SJCRH30 (cell line): ENCODE measurements at regions not wholly inside any gene's neighbourhood (a gene's known extent, or its start where the extent isn't known, plus 50 kb on each side); places are given as distances from the start of the nearest gene placed in this dataset.

Source experiments
- DNase-seq, 2 experiments: peaks; one replicate each; pipeline ENCODE4 v3.0.0-alpha.2; 2015 to 2020
- H3K27ac ChIP-seq: fragments of 250-450 bp; sonication (Bioruptor Pico); 2 replicates; pipeline ENCODE4 v1.5.1; 2020; ENCODE audit warnings: mild to moderate bottlenecking, moderate library complexity
- H3K27me3 ChIP-seq: fragments of 250-450 bp; sonication (Bioruptor Pico); 2 replicates; pipeline ENCODE4 v1.5.1; 2020; ENCODE audit warnings: mild to moderate bottlenecking, moderate library complexity
- H3K36me3 ChIP-seq: fragments of 250-450 bp; sonication (Bioruptor Pico); 2 replicates; pipeline ENCODE4 v1.5.1; 2020; ENCODE audit warnings: mild to moderate bottlenecking, moderate library complexity
- H3K4me1 ChIP-seq: fragments of 250-450 bp; sonication (Bioruptor Pico); 2 replicates; pipeline ENCODE4 v1.5.1; 2020; ENCODE audit warnings: mild to moderate bottlenecking, moderate library complexity
- H3K4me3 ChIP-seq: fragments of 250-450 bp; sonication (Bioruptor Pico); 2 replicates; pipeline ENCODE4 v1.5.1; 2020; ENCODE audit warnings: mild to moderate bottlenecking, moderate library complexity
- H3K9me3 ChIP-seq: fragments of 250-450 bp; sonication (Bioruptor Pico); replicated peaks from 2 replicates; pipeline ENCODE4 v1.5.1; 2020; ENCODE audit warnings: mild to moderate bottlenecking, moderate library complexity

DNA sequence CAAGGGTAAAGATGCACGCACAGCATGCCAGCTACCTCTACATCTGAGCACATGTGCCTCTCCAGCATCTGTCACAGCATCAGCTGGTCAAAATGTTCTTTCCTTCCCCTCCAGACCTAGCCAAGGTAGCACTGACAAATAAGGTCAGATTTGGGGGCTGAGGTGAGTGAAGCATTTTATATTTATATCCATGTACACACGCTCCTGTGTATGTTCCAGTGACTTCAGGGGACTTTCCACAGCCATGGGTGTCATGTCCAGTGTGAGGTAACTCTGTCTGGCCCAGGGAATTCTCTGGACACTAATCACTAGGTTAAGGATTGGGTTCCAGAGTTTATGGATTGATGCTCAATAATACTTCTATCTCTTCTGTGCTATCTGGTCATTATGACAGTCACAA, 165.2 kb upstream of the TP63 start:
- Histone ChIP-seq H3K27me3 (no peaks in the 10 kb centered on the region), H3K27ac (no peak overlapping the region), H3K4me1 (no peaks in the 10 kb centered on the region), H3K9me3 (no peaks in the 10 kb centered on the region), H3K4me3 (no peak overlapping the region), H3K36me3 (no peaks in the 10 kb centered on the region)
- DNase-seq: no peak

- no peaks in the 10 kb centered on the region for H3K36me3 ChIP-seq
- H3K9me3 ChIP-seq: no peaks in the 10 kb centered on the region
- DNase-seq: no peak
- H3K4me3 ChIP-seq: no peak overlapping the region
- no peaks in the 10 kb centered on the region for H3K4me1 ChIP-seq
- H3K27ac ChIP-seq: no peak overlapping the region
- no peaks in the 10 kb centered on the region for H3K27me3 ChIP-seq
Observed at GRCh38 chr3:189467451-189467850, 163.7 kb upstream of the TP63 start.

DNA sequence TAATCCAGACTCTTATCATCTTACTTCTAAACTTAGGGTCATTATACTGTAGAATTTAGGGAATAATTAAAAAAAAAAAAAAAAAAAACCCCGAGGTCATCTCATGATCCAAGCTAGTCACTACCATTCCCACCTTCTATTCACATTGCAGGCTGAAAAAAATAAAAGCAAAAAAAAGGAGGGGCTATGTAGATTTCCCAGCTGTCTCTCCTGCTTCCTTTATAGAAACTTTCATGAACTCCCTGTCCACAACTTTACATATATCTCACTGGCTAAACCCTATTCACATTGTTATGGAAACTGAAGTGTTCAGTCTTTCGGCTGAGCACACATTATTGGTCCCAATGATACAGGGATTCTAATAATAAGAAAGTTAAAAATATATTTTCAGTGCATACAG, 156.2 kb upstream of the TP63 start:
- no peak overlapping the region for H3K27ac ChIP-seq
- no peak for DNase-seq
- H3K27me3 ChIP-seq: no peaks in the 10 kb centered on the region
- H3K9me3 ChIP-seq: no peaks in the 10 kb centered on the region
- H3K4me1 ChIP-seq: no peaks in the 10 kb centered on the region
- H3K36me3 ChIP-seq: no peaks in the 10 kb centered on the region
- H3K4me3 ChIP-seq: no peak overlapping the region

DNA sequence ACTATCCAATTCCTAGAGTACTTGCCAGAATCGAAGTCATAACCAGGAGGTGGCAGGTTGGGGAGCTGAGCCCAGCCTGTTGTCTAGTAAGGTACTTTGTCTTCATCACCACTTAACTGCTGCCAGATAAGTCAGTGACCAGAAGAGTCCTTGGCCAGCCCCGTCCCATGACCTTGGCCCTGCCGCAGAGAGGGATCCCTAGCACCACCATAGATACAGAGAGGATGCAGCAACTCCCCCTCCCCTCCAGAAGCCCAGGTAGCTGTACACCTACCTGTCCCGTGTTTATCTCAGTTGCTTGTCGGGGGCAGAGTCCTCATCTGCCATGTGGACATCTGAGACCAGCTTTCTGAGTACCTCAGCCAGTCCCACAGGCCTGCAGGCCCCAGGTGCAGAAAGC, 153.6 kb upstream of the TP63 start:
- Histone ChIP-seq H3K36me3 (no peaks in the 10 kb centered on the region), H3K9me3 (no peaks in the 10 kb centered on the region)
- no peak for DNase-seq

GRCh38 chr3:189486556-189486955, 144.6 kb upstream of the TP63 start:
- H3K4me1 ChIP-seq: no peaks in the 10 kb centered on the region

More for the DNA sequence above, 153.6 kb upstream of the TP63 start:
- Histone ChIP-seq H3K27ac (no peak overlapping the region), H3K27me3 (no peaks in the 10 kb centered on the region), H3K4me1 (no peaks in the 10 kb centered on the region), H3K4me3 (no peak overlapping the region)

DNA sequence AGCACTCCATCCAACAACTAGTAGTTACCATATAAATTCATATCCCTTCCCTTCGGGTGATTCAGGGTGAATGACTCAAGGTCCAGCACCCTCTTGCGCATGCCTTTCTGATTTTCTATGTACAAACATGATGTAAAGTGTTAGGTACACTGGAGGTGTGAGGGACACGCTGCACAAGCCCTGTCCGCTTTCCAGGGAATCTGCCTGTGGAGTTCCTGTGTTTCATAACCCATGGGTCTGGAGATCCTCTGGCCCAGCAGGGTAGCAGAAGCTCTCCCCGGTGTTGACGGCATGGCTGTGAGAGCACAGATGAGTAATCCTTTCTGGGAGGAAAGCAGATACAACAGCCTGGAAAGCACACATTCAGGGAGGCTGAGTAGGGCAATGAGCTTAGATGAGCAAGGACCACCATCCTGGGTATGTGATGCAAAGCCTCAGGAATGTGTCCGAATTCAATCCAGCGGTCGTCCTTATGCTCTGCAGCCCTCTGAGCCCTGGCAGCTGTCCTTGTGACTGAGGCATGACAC, 142.9 kb upstream of the TP63 start:
- H3K9me3 ChIP-seq: no peaks in the 10 kb centered on the region
- peak; percentile 45 to 47 for DNase-seq
- H3K27ac ChIP-seq: no peak overlapping the region
- no peak overlapping the region for H3K4me3 ChIP-seq
- H3K36me3 ChIP-seq: no peaks in the 10 kb centered on the region
- H3K4me1 ChIP-seq: no peaks in the 10 kb centered on the region
- no peaks in the 10 kb centered on the region for H3K27me3 ChIP-seq

More at GRCh38 chr3:189486556-189486955, 144.6 kb upstream of the TP63 start:
- Histone ChIP-seq H3K27me3 (no peaks in the 10 kb centered on the region), H3K4me3 (no peak overlapping the region), H3K9me3 (no peaks in the 10 kb centered on the region), H3K27ac (no peak overlapping the region), H3K36me3 (no peaks in the 10 kb centered on the region)
- DNase-seq: no peak

GRCh38 chr3:189490337-189490736, 140.9 kb upstream of the TP63 start:
- Histone ChIP-seq H3K9me3 (no peaks in the 10 kb centered on the region), H3K36me3 (no peaks in the 10 kb centered on the region), H3K27ac (no peak overlapping the region), H3K4me1 (no peaks in the 10 kb centered on the region), H3K4me3 (no peak overlapping the region), H3K27me3 (no peaks in the 10 kb centered on the region)
- DNase-seq: no peak

DNA sequence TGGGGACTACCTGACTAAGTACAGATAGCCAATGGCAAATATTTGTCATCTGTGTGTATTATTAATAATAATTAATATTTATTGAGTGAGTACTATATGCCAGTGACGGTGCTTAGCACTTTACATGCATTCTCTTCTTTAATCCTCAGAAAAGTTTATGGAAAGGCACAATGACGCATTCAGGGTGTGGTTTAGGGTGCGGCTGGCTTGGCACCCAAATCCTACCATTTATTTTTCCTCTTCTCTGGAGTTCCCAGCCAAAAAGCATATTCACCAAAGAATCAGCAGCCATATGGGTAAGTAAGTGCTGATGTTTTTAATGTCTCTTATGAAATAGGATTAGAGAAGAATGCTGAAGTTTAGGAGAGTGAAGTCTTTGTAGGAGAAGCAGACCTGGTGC, 140.4 kb upstream of the TP63 start:
- H3K4me3 ChIP-seq: no peak overlapping the region
- H3K27ac ChIP-seq: no peak overlapping the region
- no peaks in the 10 kb centered on the region for H3K27me3 ChIP-seq
- no peaks in the 10 kb centered on the region for H3K36me3 ChIP-seq
- H3K9me3 ChIP-seq: no peaks in the 10 kb centered on the region
- H3K4me1 ChIP-seq: no peaks in the 10 kb centered on the region
- no peak for DNase-seq

- no peaks in the 10 kb centered on the region for H3K9me3 ChIP-seq
- no peak overlapping the region for H3K27ac ChIP-seq
- no peak overlapping the region for H3K4me3 ChIP-seq
- no peaks in the 10 kb centered on the region for H3K36me3 ChIP-seq
- H3K27me3 ChIP-seq: no peaks in the 10 kb centered on the region
- no peaks in the 10 kb centered on the region for H3K4me1 ChIP-seq
- no peak for DNase-seq
Observed at GRCh38 chr3:189491831-189492230, 139.4 kb upstream of the TP63 start.

DNA sequence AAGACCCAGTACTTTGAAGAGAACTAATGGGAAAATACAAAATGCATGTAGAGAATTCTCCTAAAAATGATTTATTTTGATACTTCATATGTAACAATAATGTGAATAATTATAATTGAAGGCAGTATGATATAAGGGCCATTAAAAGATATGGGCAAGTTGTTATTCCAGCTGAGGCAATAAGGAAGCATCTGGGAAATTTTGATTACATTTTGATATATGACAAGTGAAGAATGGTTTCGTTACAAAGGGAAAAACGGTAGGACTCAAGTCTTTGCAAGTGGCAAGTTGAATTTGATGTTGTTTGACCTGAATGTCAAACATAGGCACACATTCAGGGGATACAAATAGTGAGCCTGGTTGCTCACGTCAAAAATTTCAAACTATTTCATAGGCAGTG, 137.9 kb upstream of the TP63 start:
- no peaks in the 10 kb centered on the region for H3K36me3 ChIP-seq
- H3K9me3 ChIP-seq: no peaks in the 10 kb centered on the region
- H3K27ac ChIP-seq: no peak overlapping the region
- no peaks in the 10 kb centered on the region for H3K27me3 ChIP-seq
- no peak for DNase-seq
- no peak overlapping the region for H3K4me3 ChIP-seq
- H3K4me1 ChIP-seq: no peaks in the 10 kb centered on the region

GRCh38 chr3:189494632-189495031, 136.6 kb upstream of the TP63 start:
- H3K4me1 ChIP-seq: no peaks in the 10 kb centered on the region
- DNase-seq: no peak
- no peaks in the 10 kb centered on the region for H3K36me3 ChIP-seq
- no peaks in the 10 kb centered on the region for H3K27me3 ChIP-seq
- H3K9me3 ChIP-seq: no peaks in the 10 kb centered on the region
- no peak overlapping the region for H3K27ac ChIP-seq
- no peak overlapping the region for H3K4me3 ChIP-seq

DNA sequence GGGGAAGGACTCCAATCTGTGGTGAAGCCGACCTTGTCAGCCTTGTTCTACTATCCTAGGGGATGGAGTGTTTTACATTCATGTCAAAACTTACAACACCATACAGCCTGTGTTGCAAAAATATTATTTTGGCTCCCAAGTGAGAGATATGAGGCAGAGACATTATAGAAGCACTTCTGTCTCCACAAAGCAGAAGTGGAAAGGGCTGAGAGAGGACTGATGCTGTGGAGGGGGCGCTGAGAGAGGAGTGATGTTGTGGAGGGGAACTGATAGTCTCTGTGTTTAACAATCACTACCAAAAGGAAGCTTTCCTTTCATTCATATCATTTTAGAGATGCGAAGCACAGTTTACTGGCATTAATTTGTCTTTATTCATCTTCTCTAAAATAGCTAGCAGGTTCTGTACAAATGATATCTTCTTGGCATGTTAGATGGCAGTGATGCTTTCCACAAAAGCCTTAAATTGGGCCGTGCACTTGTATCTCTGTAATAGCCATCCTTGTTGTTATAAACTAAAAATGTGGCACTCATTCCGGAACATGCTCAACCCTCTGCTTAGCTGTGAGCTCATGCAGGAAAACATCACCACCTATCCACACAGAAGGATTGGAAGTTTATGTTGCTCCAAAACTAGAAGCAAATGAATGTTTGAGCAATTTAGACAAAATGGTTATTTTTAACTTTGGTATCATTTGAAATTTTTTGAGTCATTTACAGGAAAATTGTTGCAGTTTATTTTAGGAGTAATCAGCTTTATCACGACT, 134.6 kb upstream of the TP63 start:
- Histone ChIP-seq H3K9me3 (no peaks in the 10 kb centered on the region), H3K4me1 (no peaks in the 10 kb centered on the region), H3K36me3 (no peaks in the 10 kb centered on the region), H3K27ac (no peak overlapping the region), H3K27me3 (no peaks in the 10 kb centered on the region), H3K4me3 (no peak overlapping the region)
- DNase-seq: no peak

DNA sequence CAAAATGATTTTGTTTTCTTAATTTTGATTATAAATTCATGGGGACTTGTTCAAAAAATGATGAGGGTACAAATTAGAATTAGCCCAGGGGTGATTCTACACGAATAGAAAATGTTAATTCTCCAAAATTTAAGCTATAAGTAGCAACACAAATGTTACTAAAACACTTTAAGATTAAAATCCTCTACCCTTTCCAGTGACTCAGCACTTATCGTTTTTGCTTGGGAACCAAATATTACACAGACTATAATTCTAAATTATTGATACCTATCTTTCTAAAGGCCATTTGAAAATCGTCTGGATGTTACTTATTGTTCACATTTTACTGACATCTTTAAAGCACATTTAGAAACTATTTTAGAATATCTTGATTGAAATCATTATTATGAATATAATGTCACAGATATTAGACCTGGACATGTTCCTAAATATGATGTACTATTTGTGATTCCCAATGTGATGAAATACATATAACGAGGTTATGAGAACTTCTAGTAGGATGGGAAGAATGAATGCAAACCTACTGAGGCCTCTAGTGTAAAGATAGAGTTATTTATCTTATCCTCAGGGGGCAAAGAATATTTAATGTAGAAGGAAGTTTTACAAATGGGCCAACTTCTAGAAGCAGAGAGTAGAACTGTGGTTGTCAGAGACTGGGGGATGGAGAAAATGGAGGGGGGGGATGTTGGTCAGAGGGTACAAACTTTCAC, 132.0 kb upstream of the TP63 start:
- DNase-seq: no peak
- no peak overlapping the region for H3K4me3 ChIP-seq
- H3K36me3 ChIP-seq: no peaks in the 10 kb centered on the region
- H3K27ac ChIP-seq: no peak overlapping the region
- no peaks in the 10 kb centered on the region for H3K27me3 ChIP-seq
- H3K4me1 ChIP-seq: no peaks in the 10 kb centered on the region
- H3K9me3 ChIP-seq: no peaks in the 10 kb centered on the region

DNA sequence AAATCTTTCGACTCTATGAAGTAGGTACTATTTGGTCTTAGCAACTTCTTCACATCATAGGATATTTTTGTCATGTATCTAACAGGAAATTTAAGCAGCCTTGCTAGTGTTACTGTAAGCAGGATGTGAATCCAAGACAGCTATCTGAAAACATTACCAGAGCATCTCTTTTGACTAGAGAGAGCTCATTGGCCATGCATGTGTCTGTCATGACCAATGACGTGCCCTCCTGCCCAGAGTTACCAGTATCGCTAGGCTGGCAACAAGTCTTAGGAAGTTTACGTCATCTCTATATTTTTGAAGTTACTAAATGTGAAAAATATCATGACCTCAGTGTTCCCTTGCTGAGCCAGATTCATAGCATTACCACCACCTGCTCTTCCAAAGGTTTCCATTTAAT, 130.9 kb upstream of the TP63 start:
- H3K9me3 ChIP-seq: no peaks in the 10 kb centered on the region
- H3K27ac ChIP-seq: no peak overlapping the region
- no peaks in the 10 kb centered on the region for H3K4me1 ChIP-seq
- DNase-seq: no peak
- H3K4me3 ChIP-seq: no peak overlapping the region
- no peaks in the 10 kb centered on the region for H3K27me3 ChIP-seq
- no peaks in the 10 kb centered on the region for H3K36me3 ChIP-seq

DNA sequence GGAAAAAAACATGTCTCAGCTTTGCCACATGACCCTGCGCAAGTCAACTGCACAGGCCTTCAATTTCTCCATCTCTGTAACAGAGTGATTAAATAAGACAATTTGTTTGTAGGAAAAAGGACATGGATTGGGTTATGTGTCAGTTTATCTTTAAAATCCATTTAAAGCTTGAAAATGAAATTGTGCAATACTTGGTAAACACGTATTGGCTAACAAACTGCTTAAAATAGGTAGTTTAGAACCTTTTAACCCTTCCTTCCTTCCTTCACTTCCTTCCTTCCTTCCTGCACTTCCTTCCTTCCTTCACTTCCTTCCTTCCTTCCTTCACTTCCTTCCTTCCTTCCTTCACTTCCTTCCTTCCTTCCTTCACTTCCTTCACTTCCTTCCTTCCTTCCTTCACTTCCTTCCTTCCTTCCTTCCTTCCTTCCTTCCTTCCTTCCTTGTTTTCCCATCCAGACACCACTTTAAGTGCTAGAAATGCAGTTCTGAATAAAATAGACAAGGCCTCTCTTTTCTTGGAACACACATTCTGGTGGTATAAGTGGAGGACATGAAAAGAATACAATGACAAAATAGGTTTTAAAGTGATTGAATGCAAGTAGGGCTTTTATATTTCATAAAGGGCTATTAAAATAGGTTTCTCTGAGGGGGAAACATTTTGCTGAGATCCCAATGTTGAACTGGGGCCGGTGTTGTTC, 130.2 kb upstream of the TP63 start:
- Histone ChIP-seq H3K9me3 (no peaks in the 10 kb centered on the region), H3K27me3 (no peaks in the 10 kb centered on the region), H3K27ac (no peak overlapping the region), H3K36me3 (no peaks in the 10 kb centered on the region), H3K4me3 (no peak overlapping the region), H3K4me1 (no peaks in the 10 kb centered on the region)
- DNase-seq: no peak
